Tibial nerve (tissue), 3 donors: ENCODE measurements at regions not wholly inside any gene's neighbourhood (a gene's known extent, or its start where the extent isn't known, plus 50 kb on each side); places are given as distances from the start of the nearest gene placed in this dataset.

ENCODE experiments used
- CTCF ChIP-seq, 5 experiments: fragments of 200-600 bp in 3 of 5; fragments of 450-650 bp in 2 of 5; sonication (generic) in 3 of 5; IDR thresholded peaks; one replicate each; pipeline ENCODE4 v1.5.1; 2016 to 2019; ENCODE audit warnings: antibody characterized with exemption in 5 of 5, mild to moderate bottlenecking in 3 of 5, moderate library complexity in 2 of 5
- POLR2A ChIP-seq, 2 donors: fragments of 450-650 bp; IDR thresholded peaks; one replicate each; pipeline ENCODE4 v1.6.1; 2017; ENCODE audit warnings: antibody characterized with exemption in 2 of 2, mild to moderate bottlenecking in 2 of 2, moderate library complexity in 2 of 2

DNA sequence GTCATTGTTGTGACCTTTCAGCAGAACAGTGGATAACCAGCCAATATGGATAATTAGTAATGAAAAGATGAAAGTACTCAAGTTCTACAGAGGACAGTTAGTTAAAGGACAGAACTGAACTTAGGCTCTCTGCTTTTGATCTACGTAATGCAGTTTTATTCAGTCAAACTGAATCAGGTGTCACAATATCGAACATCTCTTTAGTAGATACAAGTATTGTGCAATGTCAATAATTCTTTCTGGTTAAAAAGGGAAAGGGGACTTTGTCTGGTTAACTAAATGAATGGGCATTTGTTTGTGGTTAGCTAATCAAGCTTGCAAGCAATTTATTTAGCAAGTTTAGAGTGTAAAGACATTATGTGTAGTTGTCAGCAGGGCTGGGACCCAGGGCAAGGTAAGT is 562.2 kb upstream of the PTBP2 start:
- TF ChIP-seq POLR2A (IDR thresholded peaks at IDR 0.05) (no peak), CTCF (IDR thresholded peaks at IDR 0.05) (no peak)
